Endodermal cell (in vitro differentiated cells): ENCODE measurements at regions not wholly inside any gene's neighbourhood (a gene's known extent, or its start where the extent isn't known, plus 50 kb on each side); places are given as distances from the start of the nearest gene placed in this dataset.

ENCODE experiments used
- DNase-seq: peaks from one replicate; pipeline ENCODE4 v3.0.0-alpha.2; 2017
- H3K27ac ChIP-seq: 2 replicates; pipeline ENCODE4 v1.5.1; 2013; ENCODE audit warnings: mild to moderate bottlenecking, low read depth, low read length, moderate library complexity
- H3K27me3 ChIP-seq: 2 replicates; pipeline ENCODE4 v1.6.1; 2013; ENCODE audit warnings: mild to moderate bottlenecking, low read length, moderate library complexity; ENCODE audit not compliant: insufficient read depth, control insufficient read depth, poor library complexity, severe bottlenecking
- H3K36me3 ChIP-seq: 2 replicates; pipeline ENCODE4 v1.7.0; 2013; ENCODE audit warnings: mild to moderate bottlenecking, low read length, moderate library complexity; ENCODE audit not compliant: control insufficient read depth, insufficient read depth
- H3K4me1 ChIP-seq: one replicate; pipeline ENCODE4 v1.7.0; 2013; ENCODE audit warnings: low read length; ENCODE audit not compliant: control insufficient read depth, insufficient read depth
- H3K4me3 ChIP-seq: 2 replicates; pipeline ENCODE4 v1.5.1; 2013; ENCODE audit warnings: mild to moderate bottlenecking, low read length, moderate library complexity
- H3K9ac ChIP-seq: 2 replicates; pipeline ENCODE4 v1.6.1; 2013; ENCODE audit warnings: mild to moderate bottlenecking, low read length, moderate library complexity; ENCODE audit not compliant: poor library complexity, severe bottlenecking; ENCODE audit errors: extremely low read depth
- H3K9me3 ChIP-seq: 2 replicates; pipeline ENCODE4 v1.6.1; 2013; ENCODE audit warnings: mild to moderate bottlenecking, low read length, moderate library complexity; ENCODE audit not compliant: control insufficient read depth
- H3K27ac Mint-ChIP-seq: 2 replicates; pipeline ENCODE4 v1.8.0; 2020; ENCODE audit warnings: mixed read lengths
- H3K27me3 Mint-ChIP-seq: 2 replicates; pipeline ENCODE4 v1.8.0; 2021; ENCODE audit warnings: mild to moderate bottlenecking, mixed read lengths; ENCODE audit not compliant: insufficient read depth
- H3K36me3 Mint-ChIP-seq: 2 replicates; pipeline ENCODE4 v1.8.0; 2020; ENCODE audit warnings: low read depth, mixed read lengths
- H3K4me1 Mint-ChIP-seq: 2 replicates; pipeline ENCODE4 v1.8.0; 2020; ENCODE audit warnings: mixed read lengths
- H3K4me3 Mint-ChIP-seq: 2 replicates; pipeline ENCODE4 v1.8.0; 2020; ENCODE audit warnings: mild to moderate bottlenecking, moderate library complexity, mixed read lengths
- H3K9me3 Mint-ChIP-seq: 2 replicates; pipeline ENCODE4 v1.8.0; 2020; ENCODE audit warnings: mild to moderate bottlenecking, mixed read lengths
- WGBS, 2 experiments: methylation state at CpG; one replicate each; pipeline versions ENCODE4 v1.1.5 to v1.1.7; 2013; ENCODE audit warnings: missing lambda C conversion rate in 2 of 2, mixed read lengths in 1 of 2; ENCODE audit not compliant: insufficient coverage in 1 of 2, insufficient read length in 1 of 2; 5-methylcytosine and 5-hydroxymethylcytosine counted together
- TF ChIP-seq, protein P1 (sequence below): fragments of 200-600 bp; sonication (generic); conservative IDR thresholded peaks from 2 replicates; pipeline ENCODE4 v1.5.0; 2021; ENCODE audit warnings: antibody characterized with exemption, mild to moderate bottlenecking

DNA sequence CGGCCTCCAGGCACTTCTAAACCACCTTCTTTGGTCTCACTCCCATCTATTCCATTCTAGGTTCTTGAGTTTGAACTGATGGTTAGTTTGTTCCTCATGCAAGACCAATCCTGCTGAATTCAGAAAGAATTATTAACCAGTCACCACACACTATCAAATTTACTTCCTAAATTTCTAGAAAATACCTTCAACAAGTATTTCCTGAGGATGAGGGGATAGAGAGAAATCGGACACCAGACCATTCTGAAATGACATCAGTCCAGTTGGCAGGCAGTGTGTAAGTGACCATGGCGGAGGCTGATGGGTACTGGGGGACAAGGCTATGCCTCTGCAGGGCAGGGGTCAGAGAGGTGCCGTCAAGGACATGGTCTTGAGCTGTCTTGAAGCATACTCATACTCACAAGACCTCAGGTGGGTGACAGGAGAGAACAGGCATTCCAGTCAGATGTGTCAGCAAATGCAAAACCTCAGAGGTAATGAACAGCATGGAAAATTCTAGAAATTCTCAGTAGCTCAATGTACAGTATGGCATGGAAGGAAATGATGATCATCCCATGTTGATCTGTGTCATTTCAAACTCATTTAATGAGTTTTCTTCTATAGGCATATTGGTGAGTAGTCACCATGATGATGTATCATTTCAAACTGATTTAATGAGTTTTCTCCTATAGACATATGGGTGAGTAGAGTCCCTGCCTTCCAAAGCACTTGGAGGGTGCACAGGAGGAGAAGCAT lies 119.6 kb downstream of the DDX1 start:
- 92 to 93% methylated on average over 2 to 4 of the region's 4 CpGs for WGBS, 2 experiments
- Histone ChIP-seq H3K9me3 (no peaks in the 10 kb centered on the region), H3K27me3 (no peaks in the 10 kb centered on the region), H3K4me3 (no peak overlapping the region), H3K36me3 (no peaks in the 10 kb centered on the region), H3K9ac (no peak overlapping the region), H3K4me1 (no peaks in the 10 kb centered on the region), H3K27ac (no peak overlapping the region)
- Mint-ChIP-seq H3K9me3 (peaks cover 2% of the 10 kb centered on the region), H3K4me1 (no peaks in the 10 kb centered on the region), H3K27ac (no peak overlapping the region), H3K36me3 (no peaks in the 10 kb centered on the region), H3K27me3 (peaks cover 10% of the 10 kb centered on the region), H3K4me3 (no peak overlapping the region)
- TF ChIP-seq, protein P1, sequence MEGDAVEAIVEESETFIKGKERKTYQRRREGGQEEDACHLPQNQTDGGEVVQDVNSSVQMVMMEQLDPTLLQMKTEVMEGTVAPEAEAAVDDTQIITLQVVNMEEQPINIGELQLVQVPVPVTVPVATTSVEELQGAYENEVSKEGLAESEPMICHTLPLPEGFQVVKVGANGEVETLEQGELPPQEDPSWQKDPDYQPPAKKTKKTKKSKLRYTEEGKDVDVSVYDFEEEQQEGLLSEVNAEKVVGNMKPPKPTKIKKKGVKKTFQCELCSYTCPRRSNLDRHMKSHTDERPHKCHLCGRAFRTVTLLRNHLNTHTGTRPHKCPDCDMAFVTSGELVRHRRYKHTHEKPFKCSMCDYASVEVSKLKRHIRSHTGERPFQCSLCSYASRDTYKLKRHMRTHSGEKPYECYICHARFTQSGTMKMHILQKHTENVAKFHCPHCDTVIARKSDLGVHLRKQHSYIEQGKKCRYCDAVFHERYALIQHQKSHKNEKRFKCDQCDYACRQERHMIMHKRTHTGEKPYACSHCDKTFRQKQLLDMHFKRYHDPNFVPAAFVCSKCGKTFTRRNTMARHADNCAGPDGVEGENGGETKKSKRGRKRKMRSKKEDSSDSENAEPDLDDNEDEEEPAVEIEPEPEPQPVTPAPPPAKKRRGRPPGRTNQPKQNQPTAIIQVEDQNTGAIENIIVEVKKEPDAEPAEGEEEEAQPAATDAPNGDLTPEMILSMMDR, result no peak
- DNase-seq, result no peak

DNA sequence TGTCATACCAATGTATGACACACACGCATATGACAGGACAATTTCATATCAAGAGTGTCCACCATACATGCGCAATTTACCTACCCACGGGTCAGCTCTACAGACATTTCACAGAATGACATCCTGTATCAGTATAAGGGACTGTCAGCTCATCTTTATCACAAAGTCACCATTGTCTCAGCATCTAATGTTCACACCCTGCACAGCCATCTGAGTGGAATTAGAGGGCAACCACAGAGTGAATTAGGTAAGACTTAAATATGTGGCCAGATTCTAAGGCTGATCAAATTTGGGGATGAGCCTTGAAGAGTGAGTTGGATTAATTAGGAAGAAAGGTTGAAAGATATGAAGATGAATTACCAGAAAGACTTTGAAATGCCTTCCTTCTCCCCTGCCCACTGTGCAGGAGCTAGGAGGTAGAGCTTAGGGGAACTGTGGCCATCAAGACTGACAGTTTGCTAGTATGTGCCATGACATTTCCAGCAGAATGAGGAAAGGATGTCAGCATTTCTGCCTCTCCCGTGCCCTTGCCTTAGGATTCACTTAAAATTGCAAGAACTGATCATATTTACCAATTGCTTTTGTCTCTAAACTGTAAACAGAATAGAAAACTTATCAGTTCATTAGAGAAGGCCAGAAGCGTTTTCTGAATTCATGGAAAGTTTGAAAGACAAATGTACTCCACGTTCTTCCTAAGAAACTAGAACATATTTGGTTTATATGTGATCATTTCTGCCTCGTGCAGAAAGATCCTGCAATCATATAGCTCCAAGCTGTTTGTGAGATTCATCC lies 121.1 kb downstream of the DDX1 start:
- Mint-ChIP-seq H3K4me3 (no peak overlapping the region), H3K27ac (no peak overlapping the region), H3K27me3 (peaks cover 10% of the 10 kb centered on the region), H3K4me1 (no peaks in the 10 kb centered on the region), H3K36me3 (no peaks in the 10 kb centered on the region), H3K9me3 (peaks cover 2% of the 10 kb centered on the region)
- Histone ChIP-seq H3K9me3 (no peaks in the 10 kb centered on the region), H3K4me1 (no peaks in the 10 kb centered on the region), H3K27ac (no peak overlapping the region), H3K27me3 (no peaks in the 10 kb centered on the region), H3K36me3 (no peaks in the 10 kb centered on the region), H3K9ac (no peak overlapping the region), H3K4me3 (no peak overlapping the region)
- 89 to 92% methylated on average over 6 to 7 of the region's 7 CpGs for WGBS, 2 experiments
- TF ChIP-seq, protein P1, result no peak
- DNase-seq, result no peak

DNA sequence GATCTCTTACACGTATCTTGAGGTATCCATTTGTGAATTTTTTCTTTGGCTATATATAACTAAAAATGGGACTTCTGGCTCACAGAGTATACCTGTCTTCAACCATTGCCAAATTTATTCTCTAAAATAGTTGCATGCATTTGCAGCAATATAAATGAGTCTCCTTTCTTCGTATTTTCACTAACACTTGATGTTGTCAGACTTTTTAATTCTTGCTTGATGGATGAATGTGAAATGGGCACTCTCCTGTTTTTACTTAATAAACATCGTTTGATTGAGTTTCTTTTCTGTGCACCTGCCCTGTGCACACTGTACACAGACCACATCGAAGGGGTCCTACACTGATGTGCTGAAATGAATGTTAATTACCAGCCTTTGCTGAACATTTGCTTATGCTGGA lies 121.8 kb downstream of the DDX1 start:
- H3K4me3 ChIP-seq, result no peak overlapping the region
- H3K27ac Mint-ChIP-seq, result no peak overlapping the region
- H3K9ac ChIP-seq, result no peak overlapping the region
- no peak for DNase-seq
- H3K9me3 ChIP-seq, result no peaks in the 10 kb centered on the region
- no peak overlapping the region for H3K27ac ChIP-seq
- peaks cover 2% of the 10 kb centered on the region for H3K9me3 Mint-ChIP-seq
- H3K4me1 ChIP-seq, result no peaks in the 10 kb centered on the region
- 89 to 94% methylated on average over 2 to 4 of the region's 4 CpGs for WGBS, 2 experiments
- no peaks in the 10 kb centered on the region for H3K36me3 Mint-ChIP-seq
- TF ChIP-seq, protein P1, result no peak
- no peaks in the 10 kb centered on the region for H3K36me3 ChIP-seq
- no peaks in the 10 kb centered on the region for H3K4me1 Mint-ChIP-seq
- H3K27me3 Mint-ChIP-seq, result peaks cover 8% of the 10 kb centered on the region
- H3K4me3 Mint-ChIP-seq, result no peak overlapping the region
- no peaks in the 10 kb centered on the region for H3K27me3 ChIP-seq
